ENCODE measurements at regions not wholly inside any gene's neighbourhood (a gene's known extent, or its start where the extent isn't known, plus 50 kb on each side); places are given as distances from the start of the nearest gene placed in this dataset.

- H3K36me3 Mint-ChIP-seq (ENCODE audit: low read depth): peaks cover 16% of the 10 kb centered on the region
- 0 out of 3 replicates have a peak overlapping the region, but pooled peaks have one; percentile 3 for H3K4me3 Mint-ChIP-seq
- no peaks in the 10 kb centered on the region for H3K27me3 ChIP-seq (ENCODE audit: insufficient read depth)
- peak; percentile 64 for DNase-seq (ENCODE audit: low spot score)
- H3K36me3 ChIP-seq (ENCODE audit: insufficient read depth): no peaks in the 10 kb centered on the region
- no peak overlapping the region for H3K27ac ChIP-seq (ENCODE audit: low read depth)
- no peak overlapping the region for H3K4me3 ChIP-seq
- peaks cover 24% of the 10 kb centered on the region for H3K4me1 Mint-ChIP-seq
- peak; percentile 59 for ATAC-seq
- no peaks in the 10 kb centered on the region for H3K9me2 ChIP-seq (ENCODE audit: insufficient read depth)
- 0 out of 2 replicates have a peak overlapping the region, but pooled peaks have one; percentile 48 for H3K4me2 ChIP-seq
- no peaks in the 10 kb centered on the region; the same call in 1 of the 2 replicates for H4K20me1 ChIP-seq (replicated peaks; ENCODE audit: insufficient read depth)
- no peaks in the 10 kb centered on the region for H3F3A ChIP-seq (replicated peaks; ENCODE audit: low read depth)
- TF ChIP-seq ZNF331 (CRISPR knock-in tag; IDR thresholded peaks at IDR 0.05; ENCODE audit: low read depth) (no peak), POLR2AphosphoS5 (IDR thresholded peaks at IDR 0.05; ENCODE audit: low read depth) (no peak), NANOG (IDR thresholded peaks at IDR 0.05; ENCODE audit: borderline replicate concordance) (no peak), ZNF114 (CRISPR knock-in tag; IDR thresholded peaks at IDR 0.05) (no peak), ZNF462 (CRISPR knock-in tag; IDR thresholded peaks at IDR 0.05) (no peak), STAT1 (IDR thresholded peaks at IDR 0.05; ENCODE audit: unreplicated experiment) (no peak), CREB1 (CRISPR knock-in tag; IDR thresholded peaks at IDR 0.05; ENCODE audit: low read depth) (no peak), EZH2phosphoT487 (IDR thresholded peaks at IDR 0.05; ENCODE audit: unreplicated experiment) (no peak), EZH2 (IDR thresholded peaks at IDR 0.05; ENCODE audit: low read depth, unreplicated experiment) (no peak)
- TF ChIP-seq, protein P1, sequence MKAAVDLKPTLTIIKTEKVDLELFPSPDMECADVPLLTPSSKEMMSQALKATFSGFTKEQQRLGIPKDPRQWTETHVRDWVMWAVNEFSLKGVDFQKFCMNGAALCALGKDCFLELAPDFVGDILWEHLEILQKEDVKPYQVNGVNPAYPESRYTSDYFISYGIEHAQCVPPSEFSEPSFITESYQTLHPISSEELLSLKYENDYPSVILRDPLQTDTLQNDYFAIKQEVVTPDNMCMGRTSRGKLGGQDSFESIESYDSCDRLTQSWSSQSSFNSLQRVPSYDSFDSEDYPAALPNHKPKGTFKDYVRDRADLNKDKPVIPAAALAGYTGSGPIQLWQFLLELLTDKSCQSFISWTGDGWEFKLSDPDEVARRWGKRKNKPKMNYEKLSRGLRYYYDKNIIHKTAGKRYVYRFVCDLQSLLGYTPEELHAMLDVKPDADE (IDR thresholded peaks at IDR 0.05): no peak
- TF ChIP-seq, protein P2, sequence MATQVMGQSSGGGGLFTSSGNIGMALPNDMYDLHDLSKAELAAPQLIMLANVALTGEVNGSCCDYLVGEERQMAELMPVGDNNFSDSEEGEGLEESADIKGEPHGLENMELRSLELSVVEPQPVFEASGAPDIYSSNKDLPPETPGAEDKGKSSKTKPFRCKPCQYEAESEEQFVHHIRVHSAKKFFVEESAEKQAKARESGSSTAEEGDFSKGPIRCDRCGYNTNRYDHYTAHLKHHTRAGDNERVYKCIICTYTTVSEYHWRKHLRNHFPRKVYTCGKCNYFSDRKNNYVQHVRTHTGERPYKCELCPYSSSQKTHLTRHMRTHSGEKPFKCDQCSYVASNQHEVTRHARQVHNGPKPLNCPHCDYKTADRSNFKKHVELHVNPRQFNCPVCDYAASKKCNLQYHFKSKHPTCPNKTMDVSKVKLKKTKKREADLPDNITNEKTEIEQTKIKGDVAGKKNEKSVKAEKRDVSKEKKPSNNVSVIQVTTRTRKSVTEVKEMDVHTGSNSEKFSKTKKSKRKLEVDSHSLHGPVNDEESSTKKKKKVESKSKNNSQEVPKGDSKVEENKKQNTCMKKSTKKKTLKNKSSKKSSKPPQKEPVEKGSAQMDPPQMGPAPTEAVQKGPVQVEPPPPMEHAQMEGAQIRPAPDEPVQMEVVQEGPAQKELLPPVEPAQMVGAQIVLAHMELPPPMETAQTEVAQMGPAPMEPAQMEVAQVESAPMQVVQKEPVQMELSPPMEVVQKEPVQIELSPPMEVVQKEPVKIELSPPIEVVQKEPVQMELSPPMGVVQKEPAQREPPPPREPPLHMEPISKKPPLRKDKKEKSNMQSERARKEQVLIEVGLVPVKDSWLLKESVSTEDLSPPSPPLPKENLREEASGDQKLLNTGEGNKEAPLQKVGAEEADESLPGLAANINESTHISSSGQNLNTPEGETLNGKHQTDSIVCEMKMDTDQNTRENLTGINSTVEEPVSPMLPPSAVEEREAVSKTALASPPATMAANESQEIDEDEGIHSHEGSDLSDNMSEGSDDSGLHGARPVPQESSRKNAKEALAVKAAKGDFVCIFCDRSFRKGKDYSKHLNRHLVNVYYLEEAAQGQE (IDR thresholded peaks at IDR 0.05; ENCODE audit: unreplicated experiment): no peak
- TF ChIP-seq, protein P3, sequence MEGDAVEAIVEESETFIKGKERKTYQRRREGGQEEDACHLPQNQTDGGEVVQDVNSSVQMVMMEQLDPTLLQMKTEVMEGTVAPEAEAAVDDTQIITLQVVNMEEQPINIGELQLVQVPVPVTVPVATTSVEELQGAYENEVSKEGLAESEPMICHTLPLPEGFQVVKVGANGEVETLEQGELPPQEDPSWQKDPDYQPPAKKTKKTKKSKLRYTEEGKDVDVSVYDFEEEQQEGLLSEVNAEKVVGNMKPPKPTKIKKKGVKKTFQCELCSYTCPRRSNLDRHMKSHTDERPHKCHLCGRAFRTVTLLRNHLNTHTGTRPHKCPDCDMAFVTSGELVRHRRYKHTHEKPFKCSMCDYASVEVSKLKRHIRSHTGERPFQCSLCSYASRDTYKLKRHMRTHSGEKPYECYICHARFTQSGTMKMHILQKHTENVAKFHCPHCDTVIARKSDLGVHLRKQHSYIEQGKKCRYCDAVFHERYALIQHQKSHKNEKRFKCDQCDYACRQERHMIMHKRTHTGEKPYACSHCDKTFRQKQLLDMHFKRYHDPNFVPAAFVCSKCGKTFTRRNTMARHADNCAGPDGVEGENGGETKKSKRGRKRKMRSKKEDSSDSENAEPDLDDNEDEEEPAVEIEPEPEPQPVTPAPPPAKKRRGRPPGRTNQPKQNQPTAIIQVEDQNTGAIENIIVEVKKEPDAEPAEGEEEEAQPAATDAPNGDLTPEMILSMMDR (conservative IDR thresholded peaks at IDR 0.05; ENCODE audit: low read depth in 2 of 2): no peak
- peaks cover 13% of the 10 kb centered on the region for H3K4me1 ChIP-seq (ENCODE audit: insufficient read depth)
- H2AFZ ChIP-seq: no peak overlapping the region
- H3K9me3 Mint-ChIP-seq: peaks cover 9% of the 10 kb centered on the region
- peak overlapping the region; percentile 90 for H3K27ac Mint-ChIP-seq
- peaks cover 8% of the 10 kb centered on the region; the same call in 1 of the 2 replicates for H3K79me2 ChIP-seq (replicated peaks; ENCODE audit: insufficient read depth)
- peaks cover 10% of the 10 kb centered on the region for H3K27me3 Mint-ChIP-seq (ENCODE audit: insufficient read depth, low read depth, poor library complexity)
Measured at GRCh38 chr11:70532066-70532440, 133.7 kb downstream of the CTTN start.

All from GM23338 (cell line).